Esophagus muscularis mucosa (tissue), 4 donors: ENCODE measurements at regions not wholly inside any gene's neighbourhood (a gene's known extent, or its start where the extent isn't known, plus 50 kb on each side); places are given as distances from the start of the nearest gene placed in this dataset.
"Not testable (repeated sequence)": the region's sequence is repeated elsewhere in the genome, so short reads cannot be mapped to it uniquely, and the experiment has no call there.

Experiments
- DNase-seq: peaks from one replicate; pipeline ENCODE4 v3.0.0-alpha.2; 2017; ENCODE audit errors: extremely low spot score
- H3K27ac ChIP-seq, 4 donors: fragments of 200-600 bp; sonication (generic); replicated peaks in 1 of 4; 1 replicate in 3 of 4; 2 replicates in 1 of 4; pipeline ENCODE4 v1.5.1; 2016 to 2019; ENCODE audit warnings: mild to moderate bottlenecking in 1 of 4
- H3K27me3 ChIP-seq, 4 donors: fragments of 200-600 bp; sonication (generic); one replicate each; pipeline versions ENCODE4 v1.5.1 to v1.6.0; 2016 to 2019
- H3K36me3 ChIP-seq, 4 donors: fragments of 200-600 bp; sonication (generic); one replicate each; pipeline ENCODE4 v1.5.1; 2016 to 2019
- H3K4me1 ChIP-seq, 4 donors: fragments of 200-600 bp; sonication (generic); one replicate each; pipeline ENCODE4 v1.5.1; 2016 to 2019
- H3K4me3 ChIP-seq, 4 donors: fragments of 200-600 bp; sonication (generic); 1 replicate in 2 of 4; 2 replicates in 2 of 4; pipeline ENCODE4 v1.5.1; 2016 to 2019; ENCODE audit warnings: mild to moderate bottlenecking in 4 of 4, moderate library complexity in 1 of 4
- H3K9me3 ChIP-seq, 4 donors: fragments of 200-600 bp; sonication (generic); 1 replicate in 3 of 4; 2 replicates in 1 of 4; pipeline ENCODE4 v1.5.1; 2016 to 2019
- EP300 ChIP-seq: sonication (generic); formaldehyde crosslinking; IDR thresholded peaks from one replicate; pipeline ENCODE4 v1.6.1; 2017; ENCODE audit warnings: antibody characterized with exemption
- POLR2A ChIP-seq: fragments of 450-650 bp; IDR thresholded peaks from one replicate; pipeline ENCODE4 v1.6.1; 2017; ENCODE audit warnings: antibody characterized with exemption, moderate library complexity, mild to moderate bottlenecking, low read depth
- POLR2AphosphoS5 ChIP-seq, 2 donors: sonication (generic); formaldehyde crosslinking; IDR thresholded peaks; one replicate each; pipeline ENCODE4 v1.6.1; 2017; ENCODE audit warnings: antibody characterized with exemption in 2 of 2
- WGBS: methylation state at CpG from one replicate; pipeline ENCODE4 v1.1.5; 2018; 5-methylcytosine and 5-hydroxymethylcytosine counted together
- intact Hi-C: fragments of 100-400 bp; cut with DNase I; formaldehyde crosslinking; loops from one replicate; pipeline ENCODE4 v1.15.1; 2023
- TF ChIP-seq, protein P1 (sequence below), 3 experiments: fragments of 200-600 bp in 2 of 3; fragments of 450-650 bp in 1 of 3; sonication (generic) in 2 of 3; IDR thresholded peaks; one replicate each; pipeline ENCODE4 v1.5.1; 2017 to 2019; ENCODE audit warnings: antibody characterized with exemption in 3 of 3, mild to moderate bottlenecking in 2 of 3, moderate library complexity in 1 of 3

DNA sequence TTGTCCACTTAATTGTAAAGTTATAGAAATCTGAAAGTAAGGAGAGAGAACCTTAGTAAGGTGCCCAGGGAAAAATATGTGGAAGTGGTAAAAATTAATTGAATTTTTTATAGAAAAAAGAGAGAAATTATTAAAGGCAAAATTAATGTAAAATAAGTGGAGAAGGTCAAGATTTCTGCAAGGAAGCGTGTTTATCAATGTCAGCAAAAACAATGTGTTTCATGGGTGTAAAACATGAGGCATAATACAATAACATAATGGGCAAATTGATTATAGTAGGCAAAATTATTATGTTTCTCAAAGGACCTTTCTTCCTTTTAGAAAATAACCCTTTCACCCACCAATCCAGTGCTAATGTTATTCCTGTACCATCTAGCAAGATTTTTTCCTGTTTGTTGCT is 1520.1 kb downstream of the REEP3 start:
- TF ChIP-seq POLR2A (no peak), POLR2AphosphoS5 (IDR thresholded peaks at IDR 0.05) (no peak), EP300 (no peak)
- TF ChIP-seq, protein P1, sequence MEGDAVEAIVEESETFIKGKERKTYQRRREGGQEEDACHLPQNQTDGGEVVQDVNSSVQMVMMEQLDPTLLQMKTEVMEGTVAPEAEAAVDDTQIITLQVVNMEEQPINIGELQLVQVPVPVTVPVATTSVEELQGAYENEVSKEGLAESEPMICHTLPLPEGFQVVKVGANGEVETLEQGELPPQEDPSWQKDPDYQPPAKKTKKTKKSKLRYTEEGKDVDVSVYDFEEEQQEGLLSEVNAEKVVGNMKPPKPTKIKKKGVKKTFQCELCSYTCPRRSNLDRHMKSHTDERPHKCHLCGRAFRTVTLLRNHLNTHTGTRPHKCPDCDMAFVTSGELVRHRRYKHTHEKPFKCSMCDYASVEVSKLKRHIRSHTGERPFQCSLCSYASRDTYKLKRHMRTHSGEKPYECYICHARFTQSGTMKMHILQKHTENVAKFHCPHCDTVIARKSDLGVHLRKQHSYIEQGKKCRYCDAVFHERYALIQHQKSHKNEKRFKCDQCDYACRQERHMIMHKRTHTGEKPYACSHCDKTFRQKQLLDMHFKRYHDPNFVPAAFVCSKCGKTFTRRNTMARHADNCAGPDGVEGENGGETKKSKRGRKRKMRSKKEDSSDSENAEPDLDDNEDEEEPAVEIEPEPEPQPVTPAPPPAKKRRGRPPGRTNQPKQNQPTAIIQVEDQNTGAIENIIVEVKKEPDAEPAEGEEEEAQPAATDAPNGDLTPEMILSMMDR (IDR thresholded peaks at IDR 0.05): no peak
- 81% methylated on average over 1 of the region's 1 CpG for WGBS
- DNase-seq: no peak
- Histone ChIP-seq H3K27ac (no peak overlapping the region), H3K4me1 (no peaks in the 10 kb centered on the region), H3K4me3 (no peak overlapping the region), H3K27me3 (no peaks in the 10 kb centered on the region), H3K36me3 (no peaks in the 10 kb centered on the region), H3K9me3 (no peaks in the 10 kb centered on the region)
- intact Hi-C loops: no loop called here

DNA sequence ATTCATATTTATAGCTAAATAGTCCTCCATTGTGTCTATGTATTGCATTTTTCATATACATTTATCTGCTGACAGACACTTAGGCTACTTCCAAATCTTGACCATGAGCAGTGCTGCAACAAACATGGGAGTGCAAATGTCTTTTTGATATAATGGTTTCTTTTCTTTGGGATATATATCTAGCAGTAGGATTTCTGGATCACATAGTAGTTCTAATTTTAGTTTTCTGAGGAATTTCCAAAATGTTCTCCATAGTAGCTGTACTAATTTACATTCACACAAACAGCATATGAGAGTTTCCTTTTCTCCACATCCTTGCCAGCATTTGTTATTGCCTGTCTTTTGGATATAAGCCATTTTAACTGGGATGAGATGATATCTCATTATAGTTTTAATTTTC is 1521.3 kb downstream of the REEP3 start:
- Histone ChIP-seq H3K4me1 (no peaks in the 10 kb centered on the region), H3K4me3 (no peak overlapping the region), H3K9me3 (no peaks in the 10 kb centered on the region), H3K27ac (no peak overlapping the region), H3K36me3 (no peaks in the 10 kb centered on the region), H3K27me3 (no peaks in the 10 kb centered on the region)
- TF ChIP-seq POLR2A: no peak
- no peak for TF ChIP-seq EP300
- TF ChIP-seq, protein P1 (IDR thresholded peaks at IDR 0.05): no peak
- TF ChIP-seq POLR2AphosphoS5 (IDR thresholded peaks at IDR 0.05): no peak
- no peak for DNase-seq
- intact Hi-C loops: no loop called here

DNA sequence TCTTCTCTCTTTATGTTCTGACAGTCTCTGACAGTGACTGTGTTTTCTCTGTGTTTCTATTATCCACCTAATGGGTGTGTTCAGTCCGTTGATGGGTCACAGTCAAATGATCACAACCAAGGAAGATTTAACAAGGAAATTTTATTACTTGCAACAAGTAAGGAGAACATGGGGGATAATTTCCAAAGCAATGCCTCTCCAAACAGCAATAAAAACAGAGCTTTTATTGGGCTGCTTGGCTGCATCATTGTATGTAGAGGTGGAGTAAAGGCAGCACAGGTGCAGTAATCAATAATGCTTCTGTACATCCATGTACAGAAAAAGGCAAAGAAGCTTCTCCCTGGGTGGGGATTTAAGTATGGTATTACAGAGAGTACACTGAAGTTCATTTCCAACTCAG is 1525.6 kb downstream of the REEP3 start:
- TF ChIP-seq EP300 (no peak), POLR2AphosphoS5 (IDR thresholded peaks at IDR 0.05) (no peak), POLR2A (no peak)
- TF ChIP-seq, protein P1 (IDR thresholded peaks at IDR 0.05): no peak
- Histone ChIP-seq H3K4me3 (no peak overlapping the region), H3K9me3 (peaks cover 0 to 3% (median 0%) of the 10 kb centered on the region in 4 donors), H3K4me1 (no peaks in the 10 kb centered on the region), H3K27me3 (no peaks in the 10 kb centered on the region), H3K36me3 (no peaks in the 10 kb centered on the region), H3K27ac (no peak overlapping the region)
- intact Hi-C loops: no loop called here
- 55% methylated on average over 1 of the region's 1 CpG for WGBS
- no peak for DNase-seq

DNA sequence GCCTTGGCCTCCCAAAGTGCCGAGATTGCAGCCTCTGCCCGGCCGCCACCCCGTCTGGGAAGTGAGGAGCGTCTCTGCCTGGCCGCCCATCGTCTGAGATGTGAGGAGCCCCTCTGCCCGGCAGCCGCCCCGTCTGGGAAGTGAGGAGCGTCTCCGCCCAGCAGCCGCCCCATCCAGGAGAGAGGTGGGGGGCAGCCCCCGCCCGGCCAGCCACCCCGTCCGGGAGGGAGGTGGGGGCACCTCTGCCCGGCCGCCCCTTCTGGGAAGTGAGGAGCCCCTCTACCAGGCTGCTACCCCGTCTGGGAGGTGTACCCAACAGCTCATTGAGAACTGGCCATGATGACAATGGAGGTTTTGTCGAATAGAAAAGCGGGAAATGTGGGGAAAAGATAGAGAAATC is 1530.9 kb downstream of the REEP3 start:
- DNase-seq, H3K4me1 ChIP-seq, H3K36me3 ChIP-seq, H3K9me3 ChIP-seq, H3K4me3 ChIP-seq, H3K27ac ChIP-seq, H3K27me3 ChIP-seq, intact Hi-C loops: not testable (repeated sequence)
- 85% methylated on average over 5 of the region's 22 CpGs for WGBS

DNA sequence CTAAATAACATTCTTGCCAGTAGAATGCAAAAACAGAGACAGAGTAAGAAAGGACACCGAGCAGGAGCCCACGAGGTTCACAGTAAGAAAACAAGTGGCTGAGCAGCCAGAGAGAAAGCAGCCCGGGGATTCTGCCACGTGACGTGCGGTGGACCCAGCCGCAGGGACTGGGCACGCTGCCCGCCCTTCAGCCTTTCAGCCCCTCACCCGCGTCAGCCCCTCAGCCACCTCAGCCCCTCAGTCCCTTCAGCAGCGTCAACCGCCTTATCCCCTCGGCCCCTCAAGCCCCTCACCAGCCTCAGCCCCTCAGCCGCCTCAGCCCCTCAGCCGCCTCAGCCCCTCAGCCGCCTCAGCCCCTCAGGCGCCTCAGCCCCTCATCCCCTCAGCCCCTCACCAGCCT is 1532.2 kb downstream of the REEP3 start:
- 92% methylated on average over 18 of the region's 18 CpGs for WGBS
- H3K27ac ChIP-seq, H3K9me3 ChIP-seq, H3K36me3 ChIP-seq, H3K4me1 ChIP-seq, intact Hi-C loops, DNase-seq, H3K4me3 ChIP-seq, H3K27me3 ChIP-seq: not testable (repeated sequence)

DNA sequence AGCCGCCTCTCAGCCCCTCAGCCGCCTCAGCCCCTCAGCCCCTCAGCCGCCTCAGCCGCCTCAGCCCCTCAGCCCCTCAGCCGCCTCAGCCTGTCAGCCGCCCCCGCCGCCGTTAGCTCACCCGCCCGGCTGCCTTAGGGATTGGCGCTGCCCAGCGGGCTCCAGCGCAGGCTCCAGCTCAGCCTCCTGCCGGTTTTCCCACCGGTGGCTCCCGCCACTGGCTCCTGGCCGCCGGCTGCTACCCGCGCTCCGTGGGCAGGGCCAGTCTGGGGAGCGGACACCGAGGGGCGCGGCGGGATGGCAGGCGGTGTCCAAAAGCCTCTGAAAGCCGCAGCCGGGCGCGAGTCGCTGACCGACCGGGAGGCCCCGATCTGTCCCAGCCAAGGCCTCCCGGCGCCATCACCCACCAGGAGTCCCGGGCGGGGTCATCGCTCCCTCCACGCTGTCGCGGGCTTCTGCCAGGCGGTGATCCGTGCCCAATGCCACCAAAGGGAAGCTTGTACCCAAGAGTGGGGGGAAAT is 1532.7 kb downstream of the REEP3 start:
- DNase-seq, H3K9me3 ChIP-seq, H3K4me3 ChIP-seq, H3K4me1 ChIP-seq, H3K27ac ChIP-seq, intact Hi-C loops, H3K36me3 ChIP-seq, H3K27me3 ChIP-seq: not testable (repeated sequence)
- WGBS: 91% methylated on average over 18 of the region's 46 CpGs

DNA sequence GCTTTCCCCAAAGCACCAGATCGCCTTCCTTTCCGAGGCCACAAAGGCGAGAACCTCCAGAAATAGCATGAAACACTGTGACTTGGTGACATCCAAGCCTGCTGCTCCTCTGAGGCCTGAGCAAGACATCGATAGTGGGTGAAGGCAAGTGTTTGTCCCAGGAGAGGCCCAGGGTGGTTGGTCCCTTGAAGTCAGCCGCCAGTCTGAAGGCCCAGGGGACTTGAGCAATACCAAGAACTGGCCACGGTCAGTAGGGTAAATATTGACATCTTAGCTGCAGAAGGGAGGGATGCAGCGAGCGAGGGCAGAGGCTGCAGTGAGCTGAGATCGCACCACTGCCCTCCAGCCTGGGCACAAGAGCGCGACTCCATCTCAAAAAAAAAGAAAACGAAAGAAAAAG is 1533.5 kb downstream of the REEP3 start:
- H3K9me3 ChIP-seq, DNase-seq, intact Hi-C loops, H3K36me3 ChIP-seq, H3K27ac ChIP-seq, H3K4me1 ChIP-seq, H3K4me3 ChIP-seq, H3K27me3 ChIP-seq: not testable (repeated sequence)
- 89% methylated on average over 11 of the region's 12 CpGs for WGBS
